HG03558 (cell line): ENCODE measurements at regions not wholly inside any gene's neighbourhood (a gene's known extent, or its start where the extent isn't known, plus 50 kb on each side); places are given as distances from the start of the nearest gene placed in this dataset.

Experiments
- ATAC-seq: cut with Tn5 transposase; IDR thresholded peaks from one replicate; pipeline ENCODE4 v1.9.1; 2021; ENCODE audit warnings: moderate number of reproducible peaks; ENCODE audit not compliant: unreplicated experiment; ENCODE audit errors: extremely low read depth

DNA sequence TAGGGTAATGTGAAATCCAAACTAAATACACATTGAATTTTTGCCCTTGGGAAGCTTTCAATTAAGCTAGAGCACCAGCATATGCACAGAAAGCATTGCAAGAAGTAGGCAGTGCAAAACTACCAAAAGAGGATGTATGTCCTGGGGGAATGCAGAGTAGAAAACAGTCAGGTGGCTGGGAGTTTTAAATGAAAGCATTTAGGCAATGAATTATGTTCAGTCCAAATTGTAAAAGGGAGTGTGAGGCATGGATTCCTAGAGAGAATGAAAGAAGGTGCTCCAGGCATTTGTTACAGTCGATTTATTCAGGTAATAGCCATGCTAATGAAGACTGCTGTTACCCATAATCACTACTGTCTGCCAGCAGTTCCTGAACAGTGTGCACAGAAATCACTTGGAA lies 604.1 kb upstream of the POU3F2 start:
- no peak for ATAC-seq

GRCh38 chr6:98239057-98239456 lies 595.3 kb upstream of the POU3F2 start:
- ATAC-seq: no peak

- ATAC-seq: no peak
Observed at GRCh38 chr6:98241630-98242029, 592.7 kb upstream of the POU3F2 start.

DNA sequence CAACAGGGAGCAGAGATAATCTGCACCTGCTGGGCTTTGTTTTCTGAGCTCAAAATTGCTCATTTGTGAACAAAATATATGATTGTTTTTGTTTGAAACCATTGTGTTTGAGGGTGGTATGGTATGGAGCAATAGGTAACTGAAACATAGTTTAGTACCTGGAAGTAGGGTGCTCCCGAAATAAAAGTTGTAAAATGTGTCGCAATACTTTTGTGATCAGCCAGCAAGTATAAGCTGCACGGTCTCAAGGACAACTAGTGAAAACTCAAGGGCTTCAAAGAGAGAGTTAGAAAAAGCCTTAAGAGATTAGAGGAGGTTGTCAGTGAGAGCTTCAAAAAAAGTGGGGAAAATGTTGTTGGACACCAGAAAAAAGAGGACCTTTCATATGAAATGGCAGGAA lies 579.8 kb upstream of the POU3F2 start:
- no peak for ATAC-seq

DNA sequence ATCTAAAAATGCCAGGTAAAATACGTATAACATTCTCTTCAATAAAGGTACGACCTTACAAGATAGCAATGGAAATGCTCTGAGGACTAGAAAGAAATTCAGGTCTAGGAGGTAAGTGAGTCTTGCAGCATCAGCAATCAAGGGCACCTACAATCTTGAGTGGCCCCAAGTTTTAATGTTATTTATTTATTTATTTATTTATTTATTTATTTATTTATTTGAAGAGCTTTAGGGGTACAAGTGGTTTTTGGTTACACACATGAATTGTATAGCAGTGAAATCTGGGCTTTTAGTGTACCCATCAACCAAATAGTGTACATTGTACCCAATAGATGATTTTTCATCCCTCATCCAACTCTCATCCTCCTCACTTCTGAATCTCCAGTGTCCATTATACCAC lies 574.0 kb upstream of the POU3F2 start:
- ATAC-seq: no peak

DNA sequence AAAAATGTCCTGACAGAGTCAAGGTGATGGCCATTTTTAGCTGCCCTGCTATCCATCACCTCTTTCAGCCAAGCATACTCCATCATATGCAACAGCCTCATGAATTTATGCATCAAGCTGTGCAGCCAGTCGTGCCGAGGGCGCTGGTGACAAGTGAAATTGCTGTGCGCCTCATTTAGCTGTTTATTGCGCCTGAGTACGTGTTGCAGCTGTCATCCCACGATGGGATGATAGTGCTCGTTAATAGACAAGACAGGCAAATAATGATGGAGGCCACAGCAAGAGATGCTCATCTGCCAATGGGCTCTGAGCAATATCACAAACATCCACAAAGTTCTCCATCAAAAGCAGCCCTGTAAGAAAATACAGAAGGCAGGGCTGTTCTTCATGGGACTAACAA lies 562.3 kb upstream of the POU3F2 start:
- ATAC-seq: no peak

DNA sequence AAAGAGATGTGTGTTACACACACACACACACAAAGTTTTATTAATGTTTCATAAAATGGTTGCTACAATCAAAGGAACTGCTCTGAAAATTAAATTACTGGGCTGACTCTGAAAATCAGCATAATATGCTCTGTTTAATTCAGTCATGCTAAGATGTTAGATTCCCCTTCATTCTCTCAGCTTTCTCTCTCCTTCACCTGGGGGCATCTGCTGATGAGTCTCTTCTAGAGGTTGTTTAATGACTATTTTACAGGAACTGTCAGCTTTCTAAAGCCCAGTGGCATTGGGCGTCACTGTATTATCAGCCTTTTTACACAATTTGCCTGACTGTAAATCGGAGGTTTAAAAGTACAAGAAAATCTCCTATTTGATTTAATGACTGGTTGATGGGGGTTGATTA lies 559.7 kb upstream of the POU3F2 start:
- no peak for ATAC-seq

DNA sequence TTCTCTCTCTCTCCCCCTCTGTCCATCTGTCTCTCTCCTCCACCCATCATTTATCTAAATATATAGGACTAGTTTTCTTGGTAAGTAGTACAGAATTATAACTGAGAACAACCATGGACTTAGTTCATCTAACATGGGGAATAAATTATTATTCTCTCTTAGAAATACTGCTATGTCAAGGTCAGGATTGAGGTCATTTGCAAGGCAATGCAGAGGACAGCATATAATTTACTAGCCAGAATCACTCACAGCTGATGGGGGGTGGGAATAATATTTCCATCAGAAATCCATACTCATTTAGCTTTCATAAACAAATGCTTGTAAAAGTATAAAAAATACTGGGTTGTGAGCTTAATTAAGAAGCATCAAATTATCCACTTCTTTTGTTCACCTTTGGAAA lies 553.9 kb upstream of the POU3F2 start:
- no peak for ATAC-seq

DNA sequence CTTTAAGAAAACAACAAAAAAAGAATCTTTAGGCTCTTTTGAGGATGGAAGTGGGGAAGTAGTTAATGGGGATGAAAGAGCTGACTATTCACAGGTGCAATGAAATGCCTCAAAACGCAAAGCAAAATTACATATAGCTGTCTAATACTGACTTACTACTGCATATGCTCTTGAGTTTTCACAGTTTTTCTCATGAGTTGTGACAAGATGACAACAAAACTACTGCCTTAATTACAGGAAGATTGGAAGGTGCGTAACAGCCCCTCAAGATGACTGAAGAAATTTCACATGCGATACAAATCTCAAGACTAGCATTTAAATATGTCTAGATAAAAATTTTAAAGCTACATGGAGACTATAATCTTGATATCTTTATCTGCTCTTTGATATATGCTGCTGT lies 547.8 kb upstream of the POU3F2 start:
- ATAC-seq: no peak

DNA sequence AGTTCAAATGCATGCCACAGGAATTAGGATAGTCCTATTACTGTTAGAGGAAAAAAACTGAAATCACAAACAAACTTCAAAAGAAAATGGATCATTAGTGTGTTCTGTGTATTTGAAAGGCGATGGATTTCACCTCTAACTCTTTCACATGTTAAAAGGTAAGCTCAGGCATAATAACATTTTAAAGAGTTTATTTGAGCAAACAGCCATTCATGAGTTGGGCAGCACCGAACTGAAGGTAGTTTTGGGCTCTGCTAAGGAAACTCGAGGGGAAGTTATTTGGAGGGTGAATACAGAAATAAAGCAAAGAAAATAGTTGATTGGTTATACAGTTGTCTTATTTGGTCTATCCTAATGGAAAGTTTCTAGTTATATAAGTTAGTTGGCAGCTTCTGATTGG lies 546.5 kb upstream of the POU3F2 start:
- ATAC-seq: no peak

- ATAC-seq: no peak
Observed at GRCh38 chr6:98292810-98293209, 541.6 kb upstream of the POU3F2 start.

DNA sequence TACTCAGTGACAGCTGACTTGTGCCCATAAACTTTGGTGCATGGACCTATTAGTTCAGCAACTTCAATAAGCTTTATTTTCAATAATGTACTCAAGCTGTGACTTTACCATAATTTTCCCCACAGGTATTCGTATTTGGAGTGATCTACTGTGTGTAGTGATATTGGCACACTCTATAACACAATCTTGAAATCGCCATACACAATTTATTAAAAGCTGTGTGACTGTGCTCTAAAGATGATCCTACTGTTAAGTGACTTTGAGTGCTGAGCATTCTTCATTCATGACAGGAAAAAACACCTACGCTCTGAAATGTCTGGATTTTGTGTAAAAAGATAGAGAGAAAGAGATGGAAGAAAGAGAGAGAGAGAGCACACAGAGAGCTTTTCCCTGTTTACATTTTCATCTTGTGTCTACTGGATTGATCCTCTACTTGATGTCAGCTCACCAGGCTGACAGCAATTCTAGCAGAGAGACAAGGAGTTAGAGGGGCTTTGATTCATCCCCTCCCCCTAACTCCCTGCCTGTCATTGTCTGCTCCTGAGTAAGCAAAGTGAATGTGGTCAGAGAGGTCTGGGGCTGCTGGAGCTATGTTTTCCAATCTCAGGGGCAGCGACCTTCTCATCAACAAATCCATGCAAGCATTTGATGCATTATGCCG lies 538.7 kb upstream of the POU3F2 start:
- no peak for ATAC-seq

DNA sequence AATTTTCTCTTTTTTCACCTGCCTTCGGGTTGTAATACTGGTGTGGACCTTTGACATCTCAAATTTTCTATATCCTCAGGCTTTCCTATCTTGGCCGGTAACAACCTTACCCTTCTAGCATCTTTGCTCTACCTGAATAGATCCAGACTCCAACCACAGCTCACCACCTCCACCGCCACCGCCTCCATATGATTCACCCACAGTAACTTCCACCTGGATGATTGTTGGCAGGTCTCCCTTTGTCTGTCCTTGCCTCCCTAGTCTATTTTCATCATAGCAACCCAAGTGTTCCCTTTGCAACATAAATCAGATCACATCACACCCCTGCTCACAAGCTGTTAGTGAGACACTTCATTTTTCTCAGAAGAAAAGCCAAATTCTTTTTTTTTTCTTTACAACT lies 525.8 kb upstream of the POU3F2 start:
- ATAC-seq: no peak

GRCh38 chr6:98310443-98310842 lies 523.9 kb upstream of the POU3F2 start:
- no peak for ATAC-seq

GRCh38 chr6:98323605-98324004 lies 510.8 kb upstream of the POU3F2 start:
- ATAC-seq: peak; percentile 86

GRCh38 chr6:98324446-98324845 lies 509.9 kb upstream of the POU3F2 start:
- no peak for ATAC-seq

DNA sequence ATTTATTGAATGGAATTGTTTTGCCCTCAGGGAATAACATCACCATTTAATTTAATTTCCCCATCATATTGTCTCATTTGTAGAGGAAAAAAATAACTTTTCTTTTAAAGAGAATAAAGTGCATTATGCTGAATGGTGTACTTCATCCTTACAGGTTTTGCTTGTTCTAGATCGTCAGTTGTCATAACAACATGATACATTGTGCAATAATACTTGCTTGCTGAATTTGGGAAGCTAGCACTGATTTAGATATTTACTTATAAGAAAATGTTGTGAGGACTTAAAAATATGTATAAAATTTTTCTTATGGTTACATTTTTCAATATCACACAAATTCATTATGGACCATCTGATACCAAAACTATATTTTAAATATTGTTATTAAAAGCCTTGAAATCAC lies 509.0 kb upstream of the POU3F2 start:
- ATAC-seq: no peak

GRCh38 chr6:98333273-98333672 lies 501.1 kb upstream of the POU3F2 start:
- no peak for ATAC-seq

DNA sequence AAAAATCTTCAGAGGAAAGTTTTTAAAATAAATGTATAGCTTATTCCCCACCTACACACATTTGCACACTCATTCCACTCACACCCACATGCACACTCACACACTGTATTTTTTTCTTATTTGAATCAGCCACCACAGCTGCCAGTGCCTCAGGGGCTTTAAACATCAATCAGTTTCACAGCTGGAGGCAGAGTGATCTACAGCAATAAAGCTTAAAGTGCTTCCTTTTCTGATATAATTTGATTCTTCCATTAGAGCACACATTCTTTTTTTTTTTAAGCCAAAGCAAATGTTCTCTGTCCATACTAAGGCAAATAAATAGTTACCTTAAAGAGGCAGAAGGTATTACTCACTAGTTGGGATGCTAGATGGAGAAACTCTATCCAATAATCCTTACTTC lies 498.8 kb upstream of the POU3F2 start:
- no peak for ATAC-seq

DNA sequence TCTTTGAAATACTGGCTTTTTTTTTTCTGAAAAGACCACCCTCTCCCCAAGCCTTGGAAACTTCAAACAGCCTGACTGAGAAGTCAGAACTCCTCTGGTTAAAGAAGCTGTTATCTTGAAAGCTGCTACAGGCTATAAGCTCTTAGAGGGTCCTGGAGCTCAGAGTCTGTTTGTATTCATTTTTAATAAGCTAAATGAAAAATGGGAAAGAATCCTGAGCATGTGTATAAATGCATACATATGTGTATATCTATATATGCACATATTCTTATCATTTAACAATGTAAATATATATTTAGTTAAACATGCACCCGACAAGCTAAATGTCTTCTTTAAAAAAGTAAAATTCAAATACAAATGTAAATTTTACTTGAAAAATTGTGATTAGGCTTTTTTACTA lies 494.9 kb upstream of the POU3F2 start:
- ATAC-seq: no peak

GRCh38 chr6:98343004-98343403 lies 491.4 kb upstream of the POU3F2 start:
- ATAC-seq: no peak

DNA sequence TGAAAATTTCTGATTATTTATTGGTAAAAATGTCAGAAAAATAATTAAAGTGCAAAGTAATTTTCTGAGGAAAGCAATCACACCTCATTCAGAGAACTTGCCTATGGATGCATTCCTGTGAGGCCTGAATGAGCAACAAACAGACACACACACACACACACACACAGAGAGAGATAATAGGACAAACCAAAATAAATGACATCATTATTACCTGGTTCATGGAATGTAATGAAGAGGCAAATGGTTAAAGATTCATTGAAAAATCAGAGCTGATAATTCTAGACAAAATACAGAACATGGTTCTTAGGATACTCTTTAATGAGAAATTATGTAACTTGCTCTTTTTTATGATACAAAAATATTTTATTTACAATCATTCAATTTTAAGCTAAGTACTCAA lies 490.6 kb upstream of the POU3F2 start:
- ATAC-seq: no peak

DNA sequence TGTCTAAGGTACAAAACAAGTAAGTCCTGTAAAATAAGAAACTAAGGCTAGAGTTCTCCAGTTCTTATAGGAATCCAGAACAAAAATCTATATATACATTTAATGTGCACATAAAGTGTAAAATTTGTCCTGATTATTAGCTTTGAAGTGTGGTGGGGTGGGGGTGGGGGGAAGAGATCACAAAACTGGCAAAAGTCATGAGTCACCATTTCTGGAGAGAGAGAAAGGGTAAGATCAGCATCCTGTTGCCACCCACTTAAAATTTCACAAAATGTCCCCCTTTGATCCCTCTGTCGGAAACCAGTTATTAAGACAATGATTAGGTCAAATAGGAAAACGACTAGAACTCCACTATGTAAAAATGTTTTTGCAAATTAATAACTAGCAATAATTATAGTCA lies 482.0 kb upstream of the POU3F2 start:
- ATAC-seq: no peak
